ENCODE measurements at regions not wholly inside any gene's neighbourhood (a gene's known extent, or its start where the extent isn't known, plus 50 kb on each side); places are given as distances from the start of the nearest gene placed in this dataset.
"Not testable (repeated sequence)": the region's sequence is repeated elsewhere in the genome, so short reads cannot be mapped to it uniquely, and the experiment has no call there.

- H3K27ac ChIP-seq, result no peak overlapping the region
- TF ChIP-seq ZFX (IDR thresholded peaks at IDR 0.05; ENCODE audit: borderline replicate concordance) (no peak), CTCF (IDR thresholded peaks at IDR 0.05) (no peak)
Observed at GRCh38 chr15:53827355-53827754, 67.9 kb upstream of the WDR72 start.

DNA sequence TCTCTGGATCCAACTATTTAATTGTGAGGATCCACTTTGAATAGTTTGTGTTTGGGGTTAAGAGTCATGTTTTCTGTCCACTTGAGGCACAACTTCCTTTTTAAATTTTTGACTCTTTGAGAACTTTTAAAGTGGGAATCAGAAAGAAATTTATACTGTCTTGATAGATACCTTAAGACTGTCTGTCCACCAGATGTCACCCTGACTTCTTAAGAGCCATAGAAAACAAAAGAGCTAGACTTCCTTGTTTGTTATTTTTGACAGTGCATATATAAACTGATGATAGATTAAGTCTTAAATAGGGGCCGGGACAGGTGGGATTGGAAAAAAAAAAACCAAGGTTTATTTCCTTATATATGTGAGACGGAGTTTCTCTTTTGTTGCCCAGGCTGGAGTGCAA is 52.1 kb upstream of the WDR72 start:
- no peak overlapping the region for H3K27ac ChIP-seq
- TF ChIP-seq ZFX (IDR thresholded peaks at IDR 0.05; ENCODE audit: borderline replicate concordance) (no peak), CTCF (IDR thresholded peaks at IDR 0.05) (peak; percentile 47)

DNA sequence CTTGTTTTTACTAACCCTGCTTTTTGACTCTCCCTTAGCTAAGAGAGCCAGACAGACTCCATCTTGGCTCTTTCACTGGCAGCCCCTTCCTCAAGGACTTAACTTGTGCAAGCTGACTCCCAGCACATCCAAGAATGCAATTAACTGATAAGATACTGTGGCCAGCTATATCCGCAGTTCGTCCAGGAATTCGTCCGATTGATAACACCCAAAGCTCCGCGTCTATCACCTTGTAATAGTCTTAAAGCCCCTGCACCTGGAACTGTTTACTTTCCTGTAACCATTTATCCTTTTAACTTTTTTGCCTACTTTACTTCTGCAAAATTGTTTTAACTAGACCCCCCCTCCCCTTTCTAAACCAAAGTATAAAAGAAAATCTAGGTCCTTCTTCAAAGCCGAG is 50.8 kb upstream of the WDR72 start:
- H3K27ac ChIP-seq, result not testable (repeated sequence)
